Suprapubic skin (tissue), 3 donors: ENCODE measurements at regions not wholly inside any gene's neighbourhood (a gene's known extent, or its start where the extent isn't known, plus 50 kb on each side); places are given as distances from the start of the nearest gene placed in this dataset.

Source experiments
- POLR2AphosphoS5 ChIP-seq, 3 donors: sonication (generic); formaldehyde crosslinking; IDR thresholded peaks; one replicate each; pipeline ENCODE4 v1.6.1; 2017; ENCODE audit warnings: antibody characterized with exemption in 3 of 3
- TF ChIP-seq, protein P1 (sequence below), 2 donors: fragments of 200-600 bp in 1 of 2; fragments of 450-650 bp in 1 of 2; sonication (generic) in 1 of 2; IDR thresholded peaks; one replicate each; pipeline ENCODE4 v1.5.1; 2016 to 2019; ENCODE audit warnings: antibody characterized with exemption in 2 of 2, mild to moderate bottlenecking in 1 of 2, moderate library complexity in 1 of 2

DNA sequence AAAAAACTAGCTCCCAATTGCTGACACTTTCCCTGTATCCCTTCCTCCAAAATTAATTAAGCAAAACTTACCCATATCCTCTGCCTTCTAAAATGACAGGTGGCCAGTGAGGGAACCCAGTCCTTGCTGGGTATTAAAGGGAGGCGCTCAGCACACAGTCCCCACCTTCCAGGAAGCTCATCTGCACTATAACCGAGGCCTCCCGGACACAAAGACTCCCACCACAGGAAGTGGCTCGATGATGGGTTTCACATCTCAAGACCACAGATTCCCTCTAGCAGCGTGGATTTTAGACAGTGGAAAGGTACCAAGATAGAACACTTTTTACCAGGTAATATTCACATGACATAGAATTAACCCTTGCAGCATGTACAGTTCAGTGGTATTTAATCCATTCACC lies 126.8 kb upstream of the NCOR2 start:
- TF ChIP-seq, protein P1, sequence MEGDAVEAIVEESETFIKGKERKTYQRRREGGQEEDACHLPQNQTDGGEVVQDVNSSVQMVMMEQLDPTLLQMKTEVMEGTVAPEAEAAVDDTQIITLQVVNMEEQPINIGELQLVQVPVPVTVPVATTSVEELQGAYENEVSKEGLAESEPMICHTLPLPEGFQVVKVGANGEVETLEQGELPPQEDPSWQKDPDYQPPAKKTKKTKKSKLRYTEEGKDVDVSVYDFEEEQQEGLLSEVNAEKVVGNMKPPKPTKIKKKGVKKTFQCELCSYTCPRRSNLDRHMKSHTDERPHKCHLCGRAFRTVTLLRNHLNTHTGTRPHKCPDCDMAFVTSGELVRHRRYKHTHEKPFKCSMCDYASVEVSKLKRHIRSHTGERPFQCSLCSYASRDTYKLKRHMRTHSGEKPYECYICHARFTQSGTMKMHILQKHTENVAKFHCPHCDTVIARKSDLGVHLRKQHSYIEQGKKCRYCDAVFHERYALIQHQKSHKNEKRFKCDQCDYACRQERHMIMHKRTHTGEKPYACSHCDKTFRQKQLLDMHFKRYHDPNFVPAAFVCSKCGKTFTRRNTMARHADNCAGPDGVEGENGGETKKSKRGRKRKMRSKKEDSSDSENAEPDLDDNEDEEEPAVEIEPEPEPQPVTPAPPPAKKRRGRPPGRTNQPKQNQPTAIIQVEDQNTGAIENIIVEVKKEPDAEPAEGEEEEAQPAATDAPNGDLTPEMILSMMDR (IDR thresholded peaks at IDR 0.05): no peak
- no peak for TF ChIP-seq POLR2AphosphoS5 (IDR thresholded peaks at IDR 0.05)
